ENCODE measurements at regions not wholly inside any gene's neighbourhood (a gene's known extent, or its start where the extent isn't known, plus 50 kb on each side); places are given as distances from the start of the nearest gene placed in this dataset.

DNA sequence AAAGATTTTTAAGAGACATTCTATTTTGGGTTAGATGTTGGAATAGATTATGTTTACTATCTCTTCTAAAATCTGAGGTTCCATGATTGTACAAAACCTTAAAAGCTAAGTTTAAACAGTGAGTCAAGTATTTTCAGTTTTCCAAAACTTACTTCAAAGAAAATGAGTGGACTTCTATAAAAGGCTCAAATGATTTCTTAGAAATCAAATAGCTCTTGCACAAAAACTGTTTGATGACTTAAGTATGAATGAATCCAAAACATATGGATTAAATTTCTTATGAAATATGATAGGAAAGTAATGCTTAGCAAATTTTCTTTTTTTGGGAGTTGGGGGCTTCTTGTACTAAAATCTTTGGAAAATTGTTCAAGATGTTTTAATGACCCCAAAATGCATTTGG, 837.3 kb upstream of the SLC35B3 start:
- Histone ChIP-seq H3K27me3 (ENCODE audit: insufficient read depth, low read length) (no peaks in the 10 kb centered on the region), H3K9ac (ENCODE audit: low read length) (no peak overlapping the region), H3K79me2 (ENCODE audit: insufficient read depth, low read length) (no peaks in the 10 kb centered on the region), H2AFZ (ENCODE audit: low read depth, low read length) (no peak overlapping the region), H4K20me1 (ENCODE audit: insufficient read depth, low read length) (no peaks in the 10 kb centered on the region), H3K4me2 (ENCODE audit: low read length) (no peak overlapping the region), H3K4me1 (ENCODE audit: insufficient read depth, low read length) (no peaks in the 10 kb centered on the region), H3K36me3 (ENCODE audit: insufficient read depth, low read length) (no peaks in the 10 kb centered on the region), H3K4me3 (ENCODE audit: insufficient read depth, low read depth, low read length) (no peak overlapping the region), H3K9me3 (ENCODE audit: insufficient read depth, low read depth, low read length) (no peaks in the 10 kb centered on the region), H3K27ac (ENCODE audit: low read depth, low read length) (no peak overlapping the region)
- Mint-ChIP-seq H3K4me1 (ENCODE audit: low read depth, unreplicated experiment) (no peaks in the 10 kb centered on the region), H3K36me3 (ENCODE audit: low read depth, unreplicated experiment) (no peaks in the 10 kb centered on the region), H3K27me3 (ENCODE audit: low read depth, unreplicated experiment) (no peaks in the 10 kb centered on the region), H3K4me3 (ENCODE audit: unreplicated experiment) (no peak overlapping the region), H3K9me3 (ENCODE audit: unreplicated experiment) (peaks cover 1% of the 10 kb centered on the region), H3K27ac (ENCODE audit: unreplicated experiment) (no peak overlapping the region)
- DNase-seq (ENCODE audit: low read depth), result no peak
- FAIRE-seq, result no peak
- TF ChIP-seq, protein P1, sequence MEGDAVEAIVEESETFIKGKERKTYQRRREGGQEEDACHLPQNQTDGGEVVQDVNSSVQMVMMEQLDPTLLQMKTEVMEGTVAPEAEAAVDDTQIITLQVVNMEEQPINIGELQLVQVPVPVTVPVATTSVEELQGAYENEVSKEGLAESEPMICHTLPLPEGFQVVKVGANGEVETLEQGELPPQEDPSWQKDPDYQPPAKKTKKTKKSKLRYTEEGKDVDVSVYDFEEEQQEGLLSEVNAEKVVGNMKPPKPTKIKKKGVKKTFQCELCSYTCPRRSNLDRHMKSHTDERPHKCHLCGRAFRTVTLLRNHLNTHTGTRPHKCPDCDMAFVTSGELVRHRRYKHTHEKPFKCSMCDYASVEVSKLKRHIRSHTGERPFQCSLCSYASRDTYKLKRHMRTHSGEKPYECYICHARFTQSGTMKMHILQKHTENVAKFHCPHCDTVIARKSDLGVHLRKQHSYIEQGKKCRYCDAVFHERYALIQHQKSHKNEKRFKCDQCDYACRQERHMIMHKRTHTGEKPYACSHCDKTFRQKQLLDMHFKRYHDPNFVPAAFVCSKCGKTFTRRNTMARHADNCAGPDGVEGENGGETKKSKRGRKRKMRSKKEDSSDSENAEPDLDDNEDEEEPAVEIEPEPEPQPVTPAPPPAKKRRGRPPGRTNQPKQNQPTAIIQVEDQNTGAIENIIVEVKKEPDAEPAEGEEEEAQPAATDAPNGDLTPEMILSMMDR (IDR thresholded peaks at IDR 0.05; ENCODE audit: insufficient read depth, low read depth, low read length), result no peak
- TF ChIP-seq EZH2 (IDR thresholded peaks at IDR 0.05; ENCODE audit: insufficient read depth, low read length), result no peak

GRCh38 chr6:9266741-9267140, 831.4 kb upstream of the SLC35B3 start:
- no peaks in the 10 kb centered on the region for H3K4me1 Mint-ChIP-seq (ENCODE audit: low read depth, unreplicated experiment)
- no peak overlapping the region for H3K9ac ChIP-seq (ENCODE audit: low read length)
- H3K4me1 ChIP-seq (ENCODE audit: insufficient read depth, low read length), result no peaks in the 10 kb centered on the region
- no peaks in the 10 kb centered on the region for H3K9me3 Mint-ChIP-seq (ENCODE audit: unreplicated experiment)
- no peaks in the 10 kb centered on the region for H3K27me3 ChIP-seq (ENCODE audit: insufficient read depth, low read length)
- H3K27me3 Mint-ChIP-seq (ENCODE audit: low read depth, unreplicated experiment), result no peaks in the 10 kb centered on the region
- H3K36me3 ChIP-seq (ENCODE audit: insufficient read depth, low read length), result no peaks in the 10 kb centered on the region
- DNase-seq (ENCODE audit: low read depth) (no peak), FAIRE-seq (no peak)
- no peak overlapping the region for H3K4me3 ChIP-seq (ENCODE audit: insufficient read depth, low read depth, low read length)
- no peak overlapping the region for H2AFZ ChIP-seq (ENCODE audit: low read depth, low read length)
- H3K9me3 ChIP-seq (ENCODE audit: insufficient read depth, low read depth, low read length), result no peaks in the 10 kb centered on the region
- H3K36me3 Mint-ChIP-seq (ENCODE audit: low read depth, unreplicated experiment), result no peaks in the 10 kb centered on the region
- H3K4me2 ChIP-seq (ENCODE audit: low read length), result no peak overlapping the region
- H4K20me1 ChIP-seq (ENCODE audit: insufficient read depth, low read length), result no peaks in the 10 kb centered on the region
- no peaks in the 10 kb centered on the region for H3K79me2 ChIP-seq (ENCODE audit: insufficient read depth, low read length)
- no peak overlapping the region for H3K27ac Mint-ChIP-seq (ENCODE audit: unreplicated experiment)
- TF ChIP-seq EZH2 (IDR thresholded peaks at IDR 0.05; ENCODE audit: insufficient read depth, low read length), result no peak
- TF ChIP-seq, protein P1 (IDR thresholded peaks at IDR 0.05; ENCODE audit: insufficient read depth, low read depth, low read length), result no peak
- H3K4me3 Mint-ChIP-seq (ENCODE audit: unreplicated experiment), result no peak overlapping the region
- H3K27ac ChIP-seq (ENCODE audit: low read depth, low read length), result no peak overlapping the region

GRCh38 chr6:9257215-9257614, 821.9 kb upstream of the SLC35B3 start:
- no peaks in the 10 kb centered on the region for H3K36me3 Mint-ChIP-seq (ENCODE audit: low read depth, unreplicated experiment)
- Histone ChIP-seq H4K20me1 (ENCODE audit: insufficient read depth, low read length) (no peaks in the 10 kb centered on the region), H3K9me3 (ENCODE audit: insufficient read depth, low read depth, low read length) (peaks cover 4% of the 10 kb centered on the region), H3K4me2 (ENCODE audit: low read length) (no peak overlapping the region), H3K4me3 (ENCODE audit: insufficient read depth, low read depth, low read length) (no peak overlapping the region), H3K79me2 (ENCODE audit: insufficient read depth, low read length) (no peaks in the 10 kb centered on the region), H3K9ac (ENCODE audit: low read length) (no peak overlapping the region), H3K36me3 (ENCODE audit: insufficient read depth, low read length) (no peaks in the 10 kb centered on the region), H2AFZ (ENCODE audit: low read depth, low read length) (no peak overlapping the region), H3K27ac (ENCODE audit: low read depth, low read length) (no peak overlapping the region), H3K27me3 (ENCODE audit: insufficient read depth, low read length) (no peaks in the 10 kb centered on the region), H3K4me1 (ENCODE audit: insufficient read depth, low read length) (no peaks in the 10 kb centered on the region)
- no peak for FAIRE-seq
- H3K9me3 Mint-ChIP-seq (ENCODE audit: unreplicated experiment), result no peaks in the 10 kb centered on the region
- DNase-seq (ENCODE audit: low read depth), result no peak
- no peak overlapping the region for H3K27ac Mint-ChIP-seq (ENCODE audit: unreplicated experiment)
- no peaks in the 10 kb centered on the region for H3K27me3 Mint-ChIP-seq (ENCODE audit: low read depth, unreplicated experiment)
- H3K4me3 Mint-ChIP-seq (ENCODE audit: unreplicated experiment), result no peak overlapping the region
- TF ChIP-seq, protein P1 (IDR thresholded peaks at IDR 0.05; ENCODE audit: insufficient read depth, low read depth, low read length), result no peak
- TF ChIP-seq EZH2 (IDR thresholded peaks at IDR 0.05; ENCODE audit: insufficient read depth, low read length), result no peak
- no peaks in the 10 kb centered on the region for H3K4me1 Mint-ChIP-seq (ENCODE audit: low read depth, unreplicated experiment)
